ENCODE measurements at regions not wholly inside any gene's neighbourhood (a gene's known extent, or its start where the extent isn't known, plus 50 kb on each side); places are given as distances from the start of the nearest gene placed in this dataset.

DNA sequence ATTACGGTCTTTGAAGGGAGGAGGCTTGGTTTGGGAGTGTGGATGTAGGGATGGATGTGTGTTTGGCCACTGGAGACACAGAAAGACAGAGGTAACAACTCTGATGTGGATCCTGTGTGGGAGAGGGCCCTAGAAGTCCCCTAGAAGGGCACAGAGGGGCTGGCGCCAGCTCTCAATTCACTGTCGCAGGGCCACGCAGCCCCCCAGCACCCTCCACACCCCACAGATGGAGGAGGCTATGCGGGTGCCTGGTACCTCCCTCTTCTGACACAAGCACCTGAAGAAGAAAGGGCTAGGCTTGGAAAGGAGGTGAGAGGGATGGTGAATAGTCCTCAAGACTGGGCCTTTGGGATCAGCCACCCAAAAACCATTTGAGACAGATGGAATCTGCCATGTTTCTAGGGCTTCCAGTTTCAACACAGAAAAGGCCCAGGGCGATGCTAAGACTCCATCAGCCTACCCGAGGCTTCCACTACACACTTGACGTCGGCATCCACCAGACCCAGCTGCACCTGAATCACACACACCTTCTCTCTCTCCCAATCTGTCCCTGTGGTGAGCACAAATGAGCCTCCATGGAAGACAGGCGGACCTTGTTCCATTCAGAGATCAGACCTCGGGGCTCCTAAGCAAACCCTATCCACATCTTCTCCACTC is 413.5 kb upstream of the HS6ST1 start:
- TF ChIP-seq, protein P1, sequence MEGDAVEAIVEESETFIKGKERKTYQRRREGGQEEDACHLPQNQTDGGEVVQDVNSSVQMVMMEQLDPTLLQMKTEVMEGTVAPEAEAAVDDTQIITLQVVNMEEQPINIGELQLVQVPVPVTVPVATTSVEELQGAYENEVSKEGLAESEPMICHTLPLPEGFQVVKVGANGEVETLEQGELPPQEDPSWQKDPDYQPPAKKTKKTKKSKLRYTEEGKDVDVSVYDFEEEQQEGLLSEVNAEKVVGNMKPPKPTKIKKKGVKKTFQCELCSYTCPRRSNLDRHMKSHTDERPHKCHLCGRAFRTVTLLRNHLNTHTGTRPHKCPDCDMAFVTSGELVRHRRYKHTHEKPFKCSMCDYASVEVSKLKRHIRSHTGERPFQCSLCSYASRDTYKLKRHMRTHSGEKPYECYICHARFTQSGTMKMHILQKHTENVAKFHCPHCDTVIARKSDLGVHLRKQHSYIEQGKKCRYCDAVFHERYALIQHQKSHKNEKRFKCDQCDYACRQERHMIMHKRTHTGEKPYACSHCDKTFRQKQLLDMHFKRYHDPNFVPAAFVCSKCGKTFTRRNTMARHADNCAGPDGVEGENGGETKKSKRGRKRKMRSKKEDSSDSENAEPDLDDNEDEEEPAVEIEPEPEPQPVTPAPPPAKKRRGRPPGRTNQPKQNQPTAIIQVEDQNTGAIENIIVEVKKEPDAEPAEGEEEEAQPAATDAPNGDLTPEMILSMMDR (IDR thresholded peaks at IDR 0.05): no peak
- TF ChIP-seq POLR2A (IDR thresholded peaks at IDR 0.05) (no peak), EP300 (IDR thresholded peaks at IDR 0.05) (no peak)
- peaks cover 0 to 16% (median 2%) of the 10 kb centered on the region in 4 donors for H3K9me3 ChIP-seq
- WGBS, 2 donors: 95 to 98% methylated on average over 11 of the region's 11 CpGs
- no peak overlapping the region for H3K27ac ChIP-seq
- H3K36me3 ChIP-seq: no peaks in the 10 kb centered on the region
- H3K4me1 ChIP-seq: peaks cover 0 to 31% (median 21%) of the 10 kb centered on the region in 4 donors
- DNase-seq (ENCODE audit: low spot score in 2 of 2): no peak
- H3K4me3 ChIP-seq: no peak overlapping the region
- H3K27me3 ChIP-seq: no peaks in the 10 kb centered on the region

DNA sequence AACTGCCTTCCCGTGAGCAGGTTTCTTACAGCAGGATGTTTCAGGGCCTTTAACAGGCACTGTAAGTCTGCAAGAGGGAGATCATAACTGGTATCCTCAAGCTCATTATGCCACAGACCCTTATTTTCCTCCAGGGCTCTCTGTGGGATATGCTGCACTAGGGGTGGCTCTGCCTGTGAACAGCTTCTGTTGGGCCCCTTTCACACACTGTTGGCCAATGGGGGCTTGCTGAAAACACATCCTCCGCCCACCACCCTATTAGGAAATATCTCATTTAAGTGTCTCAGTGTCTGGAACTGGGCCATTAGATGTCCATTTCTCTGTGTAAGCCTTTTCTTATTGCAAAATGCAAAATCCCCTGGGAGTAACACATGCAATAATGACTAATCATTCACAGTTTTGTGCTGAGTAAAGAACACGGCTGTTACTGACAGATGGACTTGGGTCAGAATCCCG is 414.3 kb upstream of the HS6ST1 start:
- H3K27ac ChIP-seq: no peak overlapping the region
- WGBS, 2 donors: 49 to 67% methylated on average over 4 of the region's 4 CpGs
- TF ChIP-seq POLR2A (IDR thresholded peaks at IDR 0.05) (no peak), EP300 (IDR thresholded peaks at IDR 0.05) (peak in 1 of 2 donors; percentile 75)
- TF ChIP-seq, protein P1 (IDR thresholded peaks at IDR 0.05): no peak
- no peaks in the 10 kb centered on the region for H3K36me3 ChIP-seq
- H3K27me3 ChIP-seq: no peaks in the 10 kb centered on the region
- DNase-seq (ENCODE audit: low spot score in 2 of 2): peak in 1 of 2 donors; percentile 70
- H3K9me3 ChIP-seq: peaks cover 0 to 16% (median 2%) of the 10 kb centered on the region in 4 donors
- no peak overlapping the region for H3K4me3 ChIP-seq
- peaks cover 0 to 31% (median 21%) of the 10 kb centered on the region in 4 donors for H3K4me1 ChIP-seq

DNA sequence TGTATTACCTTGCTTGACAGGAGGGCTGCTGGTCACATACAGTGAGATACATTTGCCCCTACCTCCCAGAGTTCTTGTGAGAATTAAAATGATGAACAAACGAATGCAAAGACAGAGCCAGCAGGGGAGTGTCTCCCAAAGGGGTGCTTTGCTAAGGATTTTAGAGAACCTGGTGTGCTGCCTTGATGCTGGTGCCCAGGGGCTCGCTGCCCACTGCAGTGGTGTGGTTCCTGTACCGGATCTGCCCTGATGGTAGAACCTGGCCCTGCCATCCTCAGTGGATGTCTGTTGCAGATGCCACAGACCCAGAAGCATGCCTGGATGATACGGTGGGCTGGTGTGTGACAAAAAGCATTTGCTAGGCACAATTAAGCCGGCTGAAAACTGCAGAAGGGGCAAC is 414.8 kb upstream of the HS6ST1 start:
- no peaks in the 10 kb centered on the region for H3K27me3 ChIP-seq
- DNase-seq (ENCODE audit: low spot score in 2 of 2): no peak
- no peaks in the 10 kb centered on the region for H3K36me3 ChIP-seq

DNA sequence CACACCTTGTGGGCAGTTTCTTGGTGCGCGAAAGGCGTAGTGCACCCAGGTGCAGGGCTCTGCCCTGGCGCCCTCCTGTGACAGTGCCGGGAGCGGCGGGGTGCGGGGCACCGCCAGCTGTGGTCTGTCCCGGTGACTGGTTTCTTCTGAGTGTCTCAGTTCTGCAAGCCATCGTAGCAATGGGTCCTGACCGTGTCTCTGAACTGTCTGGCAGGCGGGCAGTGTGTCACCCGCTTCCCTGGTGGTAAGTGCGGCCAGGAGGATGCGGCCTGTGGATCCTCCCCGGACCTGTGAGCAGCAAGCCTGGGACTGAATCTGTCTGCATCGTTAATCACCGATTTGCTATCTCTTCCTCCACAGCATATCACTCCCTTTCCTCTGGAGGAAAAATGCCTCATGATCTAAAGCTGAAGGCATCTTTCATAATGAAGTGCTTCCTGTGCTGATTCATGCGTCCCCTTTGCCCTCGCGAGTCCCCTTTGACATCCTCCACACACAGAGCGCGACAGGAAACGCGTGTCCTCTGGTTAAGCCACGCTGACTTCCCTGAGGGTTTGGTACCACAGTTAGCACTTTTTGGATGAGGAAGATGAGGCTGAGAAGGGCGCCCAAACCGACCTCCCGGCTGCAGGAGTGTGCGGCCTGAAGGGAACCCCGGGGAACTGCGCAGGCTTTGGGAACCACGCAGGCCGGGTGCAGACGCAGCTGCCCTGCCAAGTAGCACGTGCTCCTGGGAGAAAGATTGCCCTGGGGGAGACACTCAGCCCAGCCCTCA is 416.0 kb upstream of the HS6ST1 start:
- Histone ChIP-seq H3K36me3 (no peaks in the 10 kb centered on the region), H3K27ac (no peak overlapping the region), H3K4me1 (peaks cover 0 to 31% (median 21%) of the 10 kb centered on the region in 4 donors), H3K9me3 (peaks cover 0 to 6% (median 0%) of the 10 kb centered on the region in 4 donors), H3K27me3 (no peaks in the 10 kb centered on the region), H3K4me3 (no peak overlapping the region)
- 49 to 51% methylated on average over 34 to 37 of the region's 37 CpGs for WGBS, 2 donors
- DNase-seq (ENCODE audit: low spot score in 2 of 2): no peak
- TF ChIP-seq POLR2A (IDR thresholded peaks at IDR 0.05): no peak
- TF ChIP-seq EP300 (IDR thresholded peaks at IDR 0.05): no peak
- TF ChIP-seq, protein P1 (IDR thresholded peaks at IDR 0.05): no peak

More for the DNA sequence above, 414.8 kb upstream of the HS6ST1 start:
- Histone ChIP-seq H3K27ac (no peak overlapping the region), H3K9me3 (peaks cover 0 to 16% (median 2%) of the 10 kb centered on the region in 4 donors), H3K4me1 (peaks cover 0 to 31% (median 21%) of the 10 kb centered on the region in 4 donors), H3K4me3 (no peak overlapping the region)
- 84% methylated on average over 5 of the region's 5 CpGs for WGBS, 2 donors
- TF ChIP-seq EP300 (IDR thresholded peaks at IDR 0.05) (no peak), POLR2A (IDR thresholded peaks at IDR 0.05) (no peak)
- TF ChIP-seq, protein P1 (IDR thresholded peaks at IDR 0.05): no peak
